AG09309 (cell line): ENCODE measurements at regions not wholly inside any gene's neighbourhood (a gene's known extent, or its start where the extent isn't known, plus 50 kb on each side); places are given as distances from the start of the nearest gene placed in this dataset.

ENCODE experiments used
- DNase-seq: peaks from one replicate; pipeline ENCODE4 v3.0.0-alpha.2; 2010; ENCODE audit warnings: low read depth
- H3K4me3 ChIP-seq: 2 replicates; pipeline ENCODE4 v1.5.1; 2011; ENCODE audit warnings: mild to moderate bottlenecking, low read depth, low read length, moderate library complexity; ENCODE audit not compliant: control insufficient read depth
- CTCF ChIP-seq: IDR thresholded peaks from 2 replicates; pipeline ENCODE4 v1.5.1; 2011; ENCODE audit warnings: mild to moderate bottlenecking, low read depth, low read length, inconsistent platforms; ENCODE audit not compliant: insufficient read depth, control insufficient read depth; ENCODE audit errors: missing control alignments

- H3K4me3 ChIP-seq, result no peak overlapping the region
- TF ChIP-seq CTCF, result no peak
- no peak for DNase-seq
Observed at GRCh38 chr3:30183421-30183820, 423.0 kb upstream of the TGFBR2 start.

GRCh38 chr3:30184091-30184810 lies 422.1 kb upstream of the TGFBR2 start:
- DNase-seq, result no peak
- TF ChIP-seq CTCF, result no peak

GRCh38 chr3:30185872-30186271 lies 420.5 kb upstream of the TGFBR2 start:
- DNase-seq, result no peak
- no peak overlapping the region for H3K4me3 ChIP-seq
- no peak for TF ChIP-seq CTCF

More at GRCh38 chr3:30184091-30184810, 422.1 kb upstream of the TGFBR2 start:
- H3K4me3 ChIP-seq, result no peak overlapping the region

GRCh38 chr3:30186741-30187219 lies 419.6 kb upstream of the TGFBR2 start:
- no peak for DNase-seq
- no peak overlapping the region for H3K4me3 ChIP-seq
- TF ChIP-seq CTCF, result no peak

- H3K4me3 ChIP-seq, result no peak overlapping the region
- TF ChIP-seq CTCF, result no peak
- no peak for DNase-seq
Observed at GRCh38 chr3:30187366-30187765, 419.0 kb upstream of the TGFBR2 start.

- DNase-seq, result no peak
- no peak overlapping the region for H3K4me3 ChIP-seq
- TF ChIP-seq CTCF, result no peak
Observed at GRCh38 chr3:30188713-30189112, 417.7 kb upstream of the TGFBR2 start.
